A673 (cell line): ENCODE measurements at regions not wholly inside any gene's neighbourhood (a gene's known extent, or its start where the extent isn't known, plus 50 kb on each side); places are given as distances from the start of the nearest gene placed in this dataset.

Source experiments
- CTCF ChIP-seq: fragments of 300-800, 200-600 bp; sonication (generic); conservative IDR thresholded peaks from 2 replicates; pipeline ENCODE4 v1.5.1; 2017; ENCODE audit warnings: low read depth, mild to moderate bottlenecking, antibody characterized with exemption, low read length, moderate library complexity, mixed read lengths
- EZH2 ChIP-seq: fragments of 200-600 bp; sonication (generic); IDR thresholded peaks from 2 replicates; pipeline ENCODE4 v1.6.1; 2017; ENCODE audit warnings: borderline replicate concordance, low read depth, mild to moderate bottlenecking, mixed read lengths, antibody characterized with exemption, low read length; ENCODE audit not compliant: poor library complexity, severe bottlenecking

- TF ChIP-seq CTCF, result no peak
- TF ChIP-seq EZH2, result no peak
Measured at GRCh38 chr15:97868981-97869380, 91.5 kb upstream of the ARRDC4 start.
